A549 (cell line): ENCODE measurements at regions not wholly inside any gene's neighbourhood (a gene's known extent, or its start where the extent isn't known, plus 50 kb on each side); places are given as distances from the start of the nearest gene placed in this dataset.

Experiments used
- ATAC-seq, 2 experiments: fragments of 200-7000 bp in 1 of 2; fragments of >200 bp in 1 of 2; cut with Nextera tagmentation in 1 of 2; cut with Tn5 transposase in 1 of 2; 3 replicates each; pipeline versions ENCODE4 v1.8.0 to v1.9.1; 2018 to 2020; ENCODE audit warnings: mild to moderate bottlenecking in 1 of 2, moderate library complexity in 1 of 2
- CTCF ChIA-PET: fragments of 300-600 bp; sonication (Branson Sonifier 250); formaldehyde crosslinking; extraction: SDS; loops from one replicate; lab custom pipeline; 2021; ENCODE audit warnings: antibody characterized with exemption, inconsistent platforms; lab: Yijun Ruan, JAX
- POLR2A ChIA-PET: fragments of 350-600 bp; formaldehyde crosslinking; extraction: SDS; loops from one replicate; lab custom pipeline; 2021; ENCODE audit warnings: antibody characterized with exemption, inconsistent platforms; lab: Yijun Ruan, JAX
- DNase-seq, 2 experiments: peaks; one replicate each; pipeline versions ENCODE4 v3.0.0 to v3.0.0-alpha.2; 2011 to 2016; ENCODE audit warnings: low read depth in 1 of 2, low spot score in 1 of 2
- FAIRE-seq: peaks from 2 replicates; lab custom pipeline; 2011; peaks lifted over from hg19 to GRCh38; lab: Jason Lieb, UNC
- H3K27ac ChIP-seq, 2 experiments: fragments of >200 bp; sonication (Bioruptor Twin); formaldehyde crosslinking; 3 replicates each; pipeline ENCODE4 v1.5.1; 2016 to 2017
- H3K4me1 ChIP-seq: fragments of >200 bp; sonication (Bioruptor Twin); formaldehyde crosslinking; 3 replicates; pipeline ENCODE4 v1.6.1; 2016
- H3K4me2 ChIP-seq: fragments of >200 bp; sonication (Bioruptor Twin); formaldehyde crosslinking; 3 replicates; pipeline ENCODE4 v1.6.1; 2016
- H3K4me3 ChIP-seq: fragments of >200 bp; sonication (Bioruptor Twin); formaldehyde crosslinking; 3 replicates; pipeline ENCODE4 v1.5.1; 2016
- H3K9me3 ChIP-seq: fragments of >200 bp; sonication (Bioruptor Twin); formaldehyde crosslinking; 3 replicates; pipeline ENCODE4 v1.6.1; 2016
- BHLHE40 ChIP-seq: IDR thresholded peaks from 2 replicates; pipeline ENCODE4 v1.6.1; 2012; ENCODE audit warnings: low read depth, low read length, inconsistent platforms
- CHD4 ChIP-seq: fragments of 200-600 bp; sonication (generic); IDR thresholded peaks from 2 replicates; pipeline ENCODE4 v1.6.1; 2016; ENCODE audit warnings: antibody characterized with exemption, mild to moderate bottlenecking, borderline replicate concordance
- EHF ChIP-seq: fragments of 250-450 bp; sonication (Bioruptor Pico); IDR thresholded peaks from 2 replicates; pipeline ENCODE4 v1.5.0; 2020; ENCODE audit warnings: mild to moderate bottlenecking
- EHMT2 ChIP-seq: fragments of 200-600 bp; sonication (generic); IDR thresholded peaks from 2 replicates; pipeline ENCODE4 v1.6.1; 2016; ENCODE audit warnings: antibody characterized with exemption, low read depth, mild to moderate bottlenecking, moderate library complexity
- ESRRA ChIP-seq: fragments of 150-350 bp; IDR thresholded peaks from 2 replicates; pipeline ENCODE4 v1.6.1; 2014; ENCODE audit warnings: mild to moderate bottlenecking, low read length, borderline replicate concordance
- FOSB ChIP-seq: fragments of 250-450 bp; sonication (Bioruptor Pico); IDR thresholded peaks from 2 replicates; pipeline ENCODE4 v1.5.0; 2020; ENCODE audit warnings: mild to moderate bottlenecking, moderate library complexity
- GATA3 ChIP-seq: IDR thresholded peaks from 2 replicates; pipeline ENCODE4 v1.6.1; 2012; ENCODE audit warnings: borderline replicate concordance
- HDAC2 ChIP-seq: fragments of 200-600 bp; sonication (generic); IDR thresholded peaks from 2 replicates; pipeline ENCODE4 v1.6.1; 2016
- HEYL ChIP-seq: fragments of 250-450 bp; sonication (Bioruptor Pico); IDR thresholded peaks from 2 replicates; pipeline ENCODE4 v1.8.0; 2021; ENCODE audit warnings: mild to moderate bottlenecking, moderate library complexity
- HOXA7 ChIP-seq: fragments of 250-450 bp; sonication (Bioruptor Pico); IDR thresholded peaks from 2 replicates; pipeline ENCODE4 v1.5.0; 2020; ENCODE audit warnings: mild to moderate bottlenecking, moderate library complexity
- HOXB5 ChIP-seq: fragments of 250-450 bp; sonication (Bioruptor Pico); IDR thresholded peaks from 2 replicates; pipeline ENCODE4 v1.5.0; 2020; ENCODE audit warnings: mild to moderate bottlenecking, moderate library complexity
- NFE2L2 ChIP-seq: fragments of 150-350 bp; conservative IDR thresholded peaks from 2 replicates; pipeline ENCODE4 v1.6.1; 2014; ENCODE audit warnings: low read length
- NR3C1 ChIP-seq: fragments of >200 bp; sonication (Bioruptor Twin); formaldehyde crosslinking; IDR thresholded peaks from 3 replicates; pipeline ENCODE4 v1.6.1; 2017
- POLR2A ChIP-seq: IDR thresholded peaks from 2 replicates; pipeline ENCODE4 v1.6.1; 2012; ENCODE audit warnings: mild to moderate bottlenecking, low read length
- RAD21 ChIP-seq, 2 experiments: fragments of >200 bp in 1 of 2; sonication (Bioruptor Twin) in 1 of 2; formaldehyde crosslinking in 1 of 2; IDR thresholded peaks in 1 of 2; conservative IDR thresholded peaks in 1 of 2; 2 replicates in 1 of 2; 3 replicates in 1 of 2; pipeline ENCODE4 v1.6.1; 2012 to 2018; ENCODE audit warnings: inconsistent platforms in 1 of 2
- RARB ChIP-seq: fragments of 250-450 bp; sonication (Bioruptor Pico); IDR thresholded peaks from 2 replicates; pipeline ENCODE4 v1.8.0; 2021; ENCODE audit warnings: mild to moderate bottlenecking, moderate library complexity
- RCOR1 ChIP-seq: fragments of 150-350 bp; IDR thresholded peaks from 2 replicates; pipeline ENCODE4 v1.6.1; 2014; ENCODE audit warnings: antibody characterized with exemption, low read length, low read depth
- SMC3 ChIP-seq: fragments of >200 bp; sonication (Bioruptor Twin); formaldehyde crosslinking; IDR thresholded peaks from 3 replicates; pipeline ENCODE4 v1.6.1; 2018; ENCODE audit warnings: inconsistent platforms
- SREBF2 ChIP-seq: fragments of 450-650 bp; IDR thresholded peaks from 2 replicates; pipeline ENCODE4 v1.6.1; 2014; ENCODE audit warnings: mild to moderate bottlenecking, moderate library complexity
- ZC3H11A ChIP-seq: fragments of 450-650 bp; IDR thresholded peaks from 2 replicates; pipeline ENCODE4 v1.6.1; 2014; ENCODE audit warnings: antibody characterized with exemption, mild to moderate bottlenecking
- ZFP36 ChIP-seq: fragments of 450-650 bp; IDR thresholded peaks from 2 replicates; pipeline ENCODE4 v1.6.1; 2014; ENCODE audit warnings: borderline replicate concordance; ENCODE audit not compliant: partially characterized antibody
- ZNF302 ChIP-seq: fragments of 250-450 bp; sonication (Bioruptor Pico); IDR thresholded peaks from 2 replicates; pipeline ENCODE4 v1.9.0; 2021; ENCODE audit warnings: inconsistent platforms, mild to moderate bottlenecking, moderate library complexity
- WGBS: methylation state at CpG from one replicate; pipeline ENCODE4 v1.1.6; 2017; ENCODE audit errors: missing lambda C conversion rate; 5-methylcytosine and 5-hydroxymethylcytosine counted together
- TF ChIP-seq, protein P1 (sequence below): fragments of >200 bp; sonication (Bioruptor Twin); formaldehyde crosslinking; IDR thresholded peaks from 2 replicates; pipeline ENCODE4 v1.6.1; 2016
- TF ChIP-seq, protein P2 (sequence below): IDR thresholded peaks from 2 replicates; pipeline ENCODE4 v1.6.1; 2012
- TF ChIP-seq, protein P3 (sequence below): fragments of 450-650 bp; IDR thresholded peaks from 2 replicates; pipeline ENCODE4 v1.6.1; 2014; ENCODE audit warnings: antibody characterized with exemption

DNA sequence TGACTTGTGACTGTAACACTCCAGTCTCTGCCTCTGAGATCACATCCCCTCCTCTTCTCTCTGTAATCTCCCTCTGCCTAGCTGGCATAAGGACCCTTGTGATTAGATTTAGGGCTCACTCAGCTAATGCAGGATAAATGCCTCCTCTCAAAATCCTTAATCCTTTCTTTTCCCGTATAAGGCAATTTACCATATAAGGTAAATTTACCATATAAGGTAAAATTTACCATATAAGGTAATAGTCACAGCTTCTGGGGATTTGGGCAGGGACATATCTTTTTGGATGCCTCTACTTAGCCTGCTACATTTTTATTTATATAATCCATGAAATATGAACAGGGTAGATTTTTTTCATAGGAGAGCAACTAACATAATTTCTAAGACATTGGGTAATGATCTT, 318.0 kb upstream of the PUM3 start:
- TF ChIP-seq SREBF2 (no peak), HOXB5 (CRISPR knock-in tag) (no peak), ZFP36 (peak; percentile 25), HOXA7 (CRISPR knock-in tag) (no peak), ESRRA (no peak), ZNF302 (CRISPR knock-in tag) (no peak), HDAC2 (no peak)
- TF ChIP-seq, protein P1, sequence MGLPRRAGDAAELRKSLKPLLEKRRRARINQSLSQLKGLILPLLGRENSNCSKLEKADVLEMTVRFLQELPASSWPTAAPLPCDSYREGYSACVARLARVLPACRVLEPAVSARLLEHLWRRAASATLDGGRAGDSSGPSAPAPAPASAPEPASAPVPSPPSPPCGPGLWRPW, result no peak
- TF ChIP-seq, protein P2, sequence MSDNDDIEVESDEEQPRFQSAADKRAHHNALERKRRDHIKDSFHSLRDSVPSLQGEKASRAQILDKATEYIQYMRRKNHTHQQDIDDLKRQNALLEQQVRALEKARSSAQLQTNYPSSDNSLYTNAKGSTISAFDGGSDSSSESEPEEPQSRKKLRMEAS, result no peak

DNA sequence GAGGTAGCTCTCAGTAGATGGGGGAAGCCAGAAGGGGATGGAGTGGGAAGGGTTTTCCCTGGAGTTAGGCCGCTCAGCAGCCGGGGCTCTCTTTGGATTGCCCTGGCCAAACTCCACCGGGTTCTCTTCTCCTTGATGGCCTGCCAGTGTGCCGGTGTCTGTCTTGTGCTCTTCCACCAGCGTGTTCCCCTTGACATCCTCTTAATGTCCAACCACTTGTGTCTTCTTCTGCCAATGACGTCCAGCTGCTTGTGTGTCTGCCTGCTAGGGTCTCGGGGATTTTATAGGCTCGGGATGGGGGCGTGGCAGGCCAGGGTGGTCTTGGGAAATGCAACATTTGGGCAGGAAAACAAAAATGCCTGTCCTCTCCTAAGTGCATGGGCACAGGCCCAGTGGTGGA, 313.1 kb upstream of the PUM3 start:
- no peak for FAIRE-seq
- WGBS, result 29% methylated on average over 8 of the region's 9 CpGs
- no peak for ATAC-seq

More for the DNA sequence above, 318.0 kb upstream of the PUM3 start:
- no peak for ATAC-seq
- Histone ChIP-seq H3K9me3 (no peaks in the 10 kb centered on the region; the same call in 2 of the 3 replicates), H3K4me2 (no peak overlapping the region), H3K27ac (no peak overlapping the region), H3K4me3 (no peak overlapping the region), H3K4me1 (no peaks in the 10 kb centered on the region)
- ChIA-PET POLR2A (no interaction called here), CTCF (no interaction called here)
- no peak for DNase-seq
- 3% methylated on average over 1 of the region's 1 CpG for WGBS
- no peak for FAIRE-seq

DNA sequence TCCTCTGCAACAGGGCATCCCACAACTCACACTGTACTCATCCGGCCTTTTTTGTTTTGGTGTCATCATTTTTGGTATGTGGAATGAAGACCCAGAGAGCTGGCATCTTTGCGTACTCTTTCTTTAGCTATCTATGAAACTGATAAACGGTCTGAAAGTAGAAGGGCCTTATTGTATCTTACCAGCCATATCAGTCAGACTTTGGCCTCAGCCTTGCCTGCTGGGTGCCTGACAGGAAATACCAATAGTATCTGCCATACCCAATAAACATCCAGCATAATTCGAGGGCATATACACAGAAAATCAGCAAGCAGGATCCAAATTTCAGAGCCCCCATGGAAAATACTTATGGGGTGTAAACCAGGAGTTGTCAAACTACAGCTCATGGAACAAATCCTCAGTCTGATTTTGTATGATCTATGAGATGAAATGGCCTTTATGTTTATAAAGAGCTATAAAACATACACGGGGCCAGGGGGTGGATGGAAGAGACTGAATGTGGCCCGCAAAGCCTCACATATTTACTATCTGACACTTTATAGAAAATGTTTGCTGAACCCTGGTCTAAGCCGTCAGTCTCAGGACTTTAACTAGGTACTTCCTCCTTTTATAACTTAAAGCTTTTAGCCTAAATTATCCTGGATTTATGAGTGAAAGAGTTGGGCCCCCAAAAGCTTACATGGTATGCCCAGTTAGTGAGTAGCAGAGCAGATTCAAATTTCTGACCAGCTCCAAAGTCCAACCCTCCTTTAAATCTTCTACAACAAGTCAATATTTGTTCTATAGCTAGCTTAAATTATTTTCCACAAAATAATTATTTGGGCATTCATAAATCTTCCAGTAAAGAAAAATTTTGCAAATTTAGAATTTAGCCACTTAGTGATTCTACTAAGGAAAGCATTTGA, 308.0 kb upstream of the PUM3 start:
- H3K4me1 ChIP-seq, result no peaks in the 10 kb centered on the region
- H3K27ac ChIP-seq, result no peak overlapping the region
- FAIRE-seq (no peak), DNase-seq (no peak)
- POLR2A ChIA-PET, result no interaction called here
- CTCF ChIA-PET, result no interaction called here
- TF ChIP-seq EHMT2, result no peak
- no peak for TF ChIP-seq RAD21 (conservative IDR thresholded peaks at IDR 0.05 in 1 of 2, IDR thresholded peaks at IDR 0.05 in 1 of 2)
- TF ChIP-seq, protein P1, result no peak
- TF ChIP-seq POLR2A, result no peak
- TF ChIP-seq HEYL (CRISPR knock-in tag), result no peak
- TF ChIP-seq RCOR1, result no peak
- TF ChIP-seq ZNF302 (CRISPR knock-in tag), result no peak
- no peak for TF ChIP-seq GATA3
- no peak for TF ChIP-seq FOSB (CRISPR knock-in tag)
- TF ChIP-seq EHF (CRISPR knock-in tag), result no peak
- no peak for TF ChIP-seq CHD4
- no peak for TF ChIP-seq NR3C1
- TF ChIP-seq BHLHE40, result no peak
- TF ChIP-seq, protein P2, result no peak
- TF ChIP-seq, all 56 proteins: peak for 0
- Histone ChIP-seq H3K4me3 (no peak overlapping the region), H3K4me2 (no peak overlapping the region), H3K9me3 (no peaks in the 10 kb centered on the region)
- WGBS, result 27% methylated on average over 7 of the region's 7 CpGs
- ATAC-seq, result no peak

More for the DNA sequence above, 313.1 kb upstream of the PUM3 start:
- no peak for DNase-seq
- H3K4me2 ChIP-seq, result no peak overlapping the region
- CTCF ChIA-PET, result no interaction called here
- H3K4me1 ChIP-seq, result no peaks in the 10 kb centered on the region
- no peak overlapping the region for H3K27ac ChIP-seq
- H3K9me3 ChIP-seq, result no peaks in the 10 kb centered on the region; the same call in 2 of the 3 replicates
- TF ChIP-seq ESRRA (no peak), ZC3H11A (no peak), SREBF2 (no peak), RCOR1 (no peak), HDAC2 (no peak), EHF (CRISPR knock-in tag) (no peak), RARB (CRISPR knock-in tag) (no peak), RAD21 (conservative IDR thresholded peaks at IDR 0.05 in 1 of 2, IDR thresholded peaks at IDR 0.05 in 1 of 2) (no peak), HEYL (CRISPR knock-in tag) (no peak), NFE2L2 (no peak), SMC3 (no peak)
- TF ChIP-seq, protein P1, result no peak
- TF ChIP-seq, protein P3, sequence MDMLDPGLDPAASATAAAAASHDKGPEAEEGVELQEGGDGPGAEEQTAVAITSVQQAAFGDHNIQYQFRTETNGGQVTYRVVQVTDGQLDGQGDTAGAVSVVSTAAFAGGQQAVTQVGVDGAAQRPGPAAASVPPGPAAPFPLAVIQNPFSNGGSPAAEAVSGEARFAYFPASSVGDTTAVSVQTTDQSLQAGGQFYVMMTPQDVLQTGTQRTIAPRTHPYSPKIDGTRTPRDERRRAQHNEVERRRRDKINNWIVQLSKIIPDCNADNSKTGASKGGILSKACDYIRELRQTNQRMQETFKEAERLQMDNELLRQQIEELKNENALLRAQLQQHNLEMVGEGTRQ, result no peak
- POLR2A ChIA-PET, result no interaction called here
- no peak overlapping the region for H3K4me3 ChIP-seq
